ENCODE measurements at regions not wholly inside any gene's neighbourhood (a gene's known extent, or its start where the extent isn't known, plus 50 kb on each side); places are given as distances from the start of the nearest gene placed in this dataset.

GRCh38 chr5:167166696-167167095, 1124.7 kb upstream of the WWC1 start:
- no peak for TF ChIP-seq CTCF (IDR thresholded peaks at IDR 0.05; ENCODE audit: low read depth, low read length, missing control alignments)
- no peak overlapping the region for H3K4me3 ChIP-seq (replicated peaks; ENCODE audit: low read depth, low read length)
- no peak for DNase-seq (ENCODE audit: extremely low read depth, low read depth)

GRCh38 chr5:167167191-167167795, 1124.2 kb upstream of the WWC1 start:
- H3K4me3 ChIP-seq (replicated peaks; ENCODE audit: low read depth, low read length) = no peak overlapping the region
- DNase-seq (ENCODE audit: extremely low read depth, low read depth) = no peak
- no peak for TF ChIP-seq CTCF (IDR thresholded peaks at IDR 0.05; ENCODE audit: low read depth, low read length, missing control alignments)

GRCh38 chr5:167168971-167169370, 1122.5 kb upstream of the WWC1 start:
- TF ChIP-seq CTCF (IDR thresholded peaks at IDR 0.05; ENCODE audit: low read depth, low read length, missing control alignments) = no peak

GRCh38 chr5:167171056-167171455, 1120.4 kb upstream of the WWC1 start:
- TF ChIP-seq CTCF (IDR thresholded peaks at IDR 0.05; ENCODE audit: low read depth, low read length, missing control alignments) = no peak
- H3K4me3 ChIP-seq (replicated peaks; ENCODE audit: low read depth, low read length) = no peak overlapping the region
- no peak for DNase-seq (ENCODE audit: extremely low read depth, low read depth)

More at GRCh38 chr5:167168971-167169370, 1122.5 kb upstream of the WWC1 start:
- no peak for DNase-seq (ENCODE audit: extremely low read depth, low read depth)
- no peak overlapping the region for H3K4me3 ChIP-seq (replicated peaks; ENCODE audit: low read depth, low read length)

GRCh38 chr5:167177736-167178135, 1113.7 kb upstream of the WWC1 start:
- TF ChIP-seq CTCF (IDR thresholded peaks at IDR 0.05; ENCODE audit: low read depth, low read length, missing control alignments) = no peak
- H3K4me3 ChIP-seq (replicated peaks; ENCODE audit: low read depth, low read length) = no peak overlapping the region
- DNase-seq (ENCODE audit: extremely low read depth, low read depth) = no peak

- no peak for DNase-seq (ENCODE audit: extremely low read depth, low read depth)
- no peak for TF ChIP-seq CTCF (IDR thresholded peaks at IDR 0.05; ENCODE audit: low read depth, low read length, missing control alignments)
- no peak overlapping the region for H3K4me3 ChIP-seq (replicated peaks; ENCODE audit: low read depth, low read length)
Observed at GRCh38 chr5:167180906-167181305, 1110.5 kb upstream of the WWC1 start.

GRCh38 chr5:167205881-167206280, 1085.6 kb upstream of the WWC1 start:
- TF ChIP-seq CTCF (IDR thresholded peaks at IDR 0.05; ENCODE audit: low read depth, low read length, missing control alignments) = no peak
- no peak for DNase-seq (ENCODE audit: extremely low read depth, low read depth)

More at GRCh38 chr5:167205881-167206280, 1085.6 kb upstream of the WWC1 start:
- H3K4me3 ChIP-seq (replicated peaks; ENCODE audit: low read depth, low read length) = no peak overlapping the region
